ENCODE measurements at regions not wholly inside any gene's neighbourhood (a gene's known extent, or its start where the extent isn't known, plus 50 kb on each side); places are given as distances from the start of the nearest gene placed in this dataset.

- TF ChIP-seq CTCF (IDR thresholded peaks at IDR 0.05; ENCODE audit: control extremely low read depth in 1 of 3, insufficient read depth in 1 of 3, low read depth in 1 of 3, low read length in 3 of 3), result no peak
- TF ChIP-seq ATF3 (IDR thresholded peaks at IDR 0.05; ENCODE audit: insufficient read depth, low read depth, low read length), result no peak
- no peak for TF ChIP-seq KDM1A (IDR thresholded peaks at IDR 0.05; ENCODE audit: borderline replicate concordance, low read length)
- TF ChIP-seq ASH2L (IDR thresholded peaks at IDR 0.05; ENCODE audit: low read length), result no peak
- TF ChIP-seq NRF1 (IDR thresholded peaks at IDR 0.05; ENCODE audit: low read depth, low read length), result no peak
- TF ChIP-seq RBBP5 (IDR thresholded peaks at IDR 0.05; ENCODE audit: borderline replicate concordance, low read depth, low read length), result no peak
- no peak for TF ChIP-seq FOSL1 (IDR thresholded peaks at IDR 0.05; ENCODE audit: insufficient read depth, low read depth, low read length)
Observed at GRCh38 chrX:95065151-95065550, 1391.1 kb downstream of the FAM133A start (continued).

Data from H1 (cell line).